ENCODE measurements at regions not wholly inside any gene's neighbourhood (a gene's known extent, or its start where the extent isn't known, plus 50 kb on each side); places are given as distances from the start of the nearest gene placed in this dataset.

- TF ChIP-seq CTCF (IDR thresholded peaks at IDR 0.05) (no peak), POLR2A (IDR thresholded peaks at IDR 0.05) (no peak)
Measured at GRCh38 chr13:65860306-65860705, 1369.8 kb downstream of the PCDH9 start.
